DLD1 (cell line): ENCODE measurements at regions not wholly inside any gene's neighbourhood (a gene's known extent, or its start where the extent isn't known, plus 50 kb on each side); places are given as distances from the start of the nearest gene placed in this dataset.

Source experiments
- in situ Hi-C: cut with HindIII; loops from 2 replicates; pipeline ENCODE4 v1.10.0; 2017; ENCODE audit warnings: low sequenced_read_pairs

DNA sequence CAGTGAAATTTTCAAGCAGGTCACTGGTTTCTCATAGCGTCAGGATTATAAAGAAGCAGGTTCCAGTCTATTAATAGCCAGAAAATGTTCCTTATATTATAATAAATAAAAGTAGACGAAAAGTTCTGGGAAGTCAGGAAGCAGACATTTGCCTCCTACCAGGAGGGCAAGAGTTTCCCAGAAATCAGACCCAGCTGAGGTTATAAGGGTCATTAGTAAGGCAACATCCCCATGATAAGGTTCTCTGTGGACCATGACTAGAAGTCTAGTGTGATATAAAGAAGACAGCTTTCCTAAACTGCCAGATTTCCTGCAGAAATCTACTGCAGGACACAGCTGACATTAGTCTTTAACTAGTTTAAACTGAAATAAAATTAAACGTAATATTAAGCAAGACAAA is 210.1 kb upstream of the STK17B start:
- in situ Hi-C loops: no loop called here

DNA sequence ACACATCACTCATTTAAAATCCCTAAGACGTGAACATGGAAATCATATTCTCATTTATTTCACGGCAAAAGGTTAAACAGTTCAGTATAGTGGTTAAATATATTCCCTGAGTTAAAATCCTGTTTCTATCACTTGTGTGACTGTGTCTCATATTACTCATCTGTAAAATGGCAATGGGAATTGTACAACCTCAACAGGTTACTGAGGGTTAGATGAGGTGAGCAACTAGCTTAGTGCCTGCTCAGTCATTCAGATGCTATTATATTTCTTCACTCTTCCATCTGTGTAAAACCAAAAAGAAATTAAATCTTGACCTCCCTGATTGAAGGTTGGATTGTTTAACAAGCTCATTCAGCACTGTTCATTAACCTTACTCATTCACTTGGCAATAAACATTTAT is 212.4 kb upstream of the STK17B start:
- in situ Hi-C loops: no loop called here

DNA sequence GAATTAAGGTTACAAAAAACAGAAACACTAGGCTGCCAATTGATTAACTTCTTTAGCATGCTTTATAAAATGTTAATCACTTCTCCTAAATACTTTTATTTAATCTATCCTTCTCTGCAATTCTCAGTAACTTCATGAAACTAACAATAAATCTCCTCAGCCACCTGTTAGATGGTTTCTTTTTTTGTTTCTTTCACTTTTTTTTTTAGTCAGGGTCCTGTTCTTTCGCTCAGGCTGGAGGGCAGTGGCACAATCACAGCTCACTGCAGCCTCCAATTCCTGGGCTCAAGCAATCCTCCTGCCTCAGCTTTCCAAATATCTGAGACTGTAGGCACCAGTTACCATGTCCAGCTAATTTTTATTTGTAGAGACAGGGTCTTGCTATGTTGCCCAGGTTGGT is 213.4 kb upstream of the STK17B start:
- in situ Hi-C loops: no loop called here

DNA sequence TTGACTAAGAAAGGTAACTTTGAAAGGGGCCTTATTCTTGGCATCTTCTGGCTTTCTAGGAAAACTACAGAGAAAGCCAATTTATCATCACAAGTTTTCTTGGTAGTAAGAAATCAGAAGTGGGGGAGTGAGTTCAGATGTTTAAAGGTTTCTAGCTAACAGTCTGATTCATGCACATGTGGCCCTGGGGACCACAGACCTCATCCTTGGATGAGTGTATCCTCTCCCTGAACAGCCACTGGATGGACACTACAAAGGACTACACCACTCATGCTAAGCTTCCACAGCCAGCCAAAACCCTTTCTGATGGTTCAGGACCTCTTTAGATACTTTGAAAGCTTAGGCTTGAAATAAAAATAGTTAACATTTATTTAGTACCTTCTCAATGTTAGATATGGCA is 218.3 kb upstream of the STK17B start:
- in situ Hi-C loops: no loop called here

DNA sequence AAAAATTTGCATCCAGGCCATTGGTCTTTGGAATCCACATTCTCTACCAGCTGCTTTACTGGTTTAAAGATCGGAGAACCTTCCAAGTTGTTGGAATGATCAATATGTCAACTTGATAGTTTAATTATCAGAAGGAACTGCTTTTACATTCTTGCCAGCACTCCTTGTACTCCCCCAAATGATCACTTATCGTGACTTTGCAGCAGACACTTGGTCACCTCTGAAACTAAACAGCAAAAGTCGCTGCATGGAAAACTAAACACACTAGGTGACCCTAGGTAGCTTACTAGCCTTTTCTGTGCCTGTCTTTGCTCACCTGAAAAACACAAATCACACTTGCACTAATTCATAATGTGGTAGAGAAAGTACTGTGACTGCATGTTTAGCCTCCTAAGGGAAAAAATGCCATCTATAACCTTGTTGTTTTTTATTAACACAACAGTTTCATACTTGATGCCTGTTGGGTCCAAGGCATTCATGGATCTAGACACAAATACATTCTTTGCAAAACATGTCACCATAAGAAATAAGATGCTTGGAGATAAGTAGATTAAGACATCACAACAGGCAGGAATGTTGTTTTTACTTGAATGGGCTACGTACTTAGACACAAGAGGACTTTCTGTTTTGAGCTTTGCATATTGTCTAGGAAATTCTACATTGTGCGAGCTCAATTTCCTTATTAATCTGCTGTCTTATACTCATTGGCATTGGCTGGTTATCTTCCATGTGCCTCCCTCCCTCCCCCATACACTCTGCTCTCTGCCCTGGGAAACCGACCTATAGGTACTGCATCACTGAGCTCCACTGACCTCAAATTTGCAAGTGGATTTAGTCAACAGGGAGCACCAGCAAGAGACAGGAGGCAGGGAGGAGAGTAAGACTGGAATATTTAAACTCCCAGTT is 219.1 kb upstream of the STK17B start:
- in situ Hi-C loops: no loop called here

DNA sequence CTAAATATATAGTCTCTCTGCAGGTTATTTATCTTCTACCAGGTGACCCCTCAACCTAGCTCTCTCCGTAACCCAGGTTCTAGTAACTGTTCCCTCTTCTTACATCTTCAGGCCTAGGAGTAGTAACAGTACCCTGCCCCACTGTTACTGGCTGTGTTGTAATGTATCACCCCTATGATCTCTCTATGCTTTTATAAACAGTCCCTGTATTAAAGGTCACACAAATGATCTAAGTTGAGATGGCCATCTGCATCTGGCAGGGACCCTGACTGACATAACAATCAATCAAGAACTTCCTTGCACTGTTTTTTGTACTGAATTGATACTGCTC is 219.7 kb upstream of the STK17B start:
- in situ Hi-C loops: no loop called here

DNA sequence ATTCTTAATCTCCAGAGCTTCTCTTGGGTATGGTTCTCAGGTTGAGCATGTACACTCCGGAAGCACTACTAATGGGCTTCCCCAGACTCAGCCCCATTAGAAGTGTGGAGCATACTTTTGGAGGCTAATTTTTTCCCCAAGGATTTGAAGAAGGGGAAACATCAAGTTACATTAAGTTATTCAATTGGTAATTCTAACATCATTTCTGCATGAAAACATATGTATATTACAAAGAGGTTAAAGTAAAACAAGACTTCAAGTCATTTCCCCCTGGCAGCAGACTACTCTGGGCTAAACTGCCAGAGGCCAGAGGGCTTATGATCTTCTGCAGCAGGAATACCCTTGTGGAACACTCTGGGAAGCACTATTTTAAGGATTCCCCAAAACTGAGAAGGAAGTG is 227.7 kb upstream of the STK17B start:
- in situ Hi-C loops: no loop called here

DNA sequence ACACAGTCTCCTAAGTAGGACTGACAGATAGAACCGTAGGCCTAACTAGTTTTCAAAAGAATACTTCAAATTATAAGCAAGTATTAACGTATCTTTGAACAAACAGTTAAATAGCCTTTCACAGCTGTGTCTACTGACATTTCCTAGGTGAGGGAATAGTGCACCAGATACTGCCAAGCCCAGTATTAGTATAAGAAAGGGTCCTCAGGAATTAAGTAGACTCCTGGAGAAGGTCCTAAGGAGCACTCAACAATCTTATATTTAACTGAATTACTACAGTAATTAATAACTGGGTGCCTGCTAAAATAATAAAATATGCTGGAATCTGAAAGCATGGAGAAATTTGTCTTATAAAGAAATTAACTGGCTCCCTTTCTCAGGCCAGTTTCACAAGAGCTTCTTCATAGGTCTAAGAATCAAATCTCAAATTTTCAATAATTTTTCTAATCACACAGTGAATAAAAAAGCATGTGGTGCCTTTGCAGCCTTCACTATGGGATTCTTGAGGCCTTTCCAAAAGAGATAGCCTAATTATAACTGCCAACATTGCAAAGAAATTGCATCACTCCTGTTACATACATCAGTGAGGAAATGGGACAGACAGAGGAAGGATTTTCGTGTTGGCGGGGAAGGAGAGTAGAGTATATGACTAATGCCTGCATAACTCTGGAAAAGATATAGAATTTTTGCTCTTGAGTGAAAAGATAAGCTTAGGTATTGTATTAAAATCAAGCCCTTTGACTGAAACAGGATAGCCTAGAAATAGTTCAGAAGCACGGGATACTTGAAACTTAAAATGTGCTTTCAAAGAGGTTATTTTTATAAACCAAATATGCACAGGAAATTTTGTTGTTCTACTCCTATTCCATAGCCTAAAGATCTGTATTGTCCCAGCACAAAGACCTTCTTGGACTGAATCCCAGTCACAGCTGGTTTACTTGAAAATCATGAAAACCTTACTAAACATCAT is 228.6 kb upstream of the STK17B start:
- in situ Hi-C loops: no loop called here

DNA sequence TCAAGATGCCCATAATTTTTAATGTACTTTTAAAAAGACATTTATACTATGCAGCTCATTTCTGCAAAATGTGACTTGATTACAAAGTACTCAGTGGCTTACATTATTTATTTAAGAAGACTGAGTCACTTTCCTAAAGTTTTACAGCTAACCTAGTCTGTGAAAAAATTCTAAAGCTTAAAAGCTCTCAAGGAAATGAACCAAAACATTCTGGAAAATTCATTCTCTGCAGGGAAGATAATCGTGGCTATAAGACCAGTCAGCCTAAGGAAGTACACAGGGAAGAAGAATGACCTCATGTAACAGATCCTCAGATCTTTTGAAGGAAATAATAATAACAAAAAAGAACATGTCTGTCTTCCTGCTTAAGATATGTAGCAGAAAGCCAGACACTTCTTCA is 232.1 kb upstream of the STK17B start:
- in situ Hi-C loops: no loop called here

DNA sequence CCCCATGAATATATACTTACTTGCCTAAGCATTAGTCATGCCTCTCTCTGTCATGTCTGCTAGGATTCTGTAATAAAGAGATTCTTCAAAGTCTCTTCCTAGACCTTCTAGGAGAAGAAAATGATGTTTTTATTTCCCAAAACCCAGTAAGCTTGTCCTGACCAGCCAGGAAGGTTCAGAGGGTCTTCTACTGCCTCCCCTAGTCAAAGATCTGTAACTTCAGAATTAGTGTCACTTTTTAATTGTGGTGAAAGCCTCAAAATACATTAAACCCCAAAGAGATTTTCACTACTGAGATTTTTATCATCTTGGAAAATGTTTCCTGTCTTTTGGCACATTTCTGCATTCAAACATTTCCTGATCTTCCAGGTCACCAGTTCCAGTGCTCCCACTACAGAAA is 232.9 kb upstream of the STK17B start:
- in situ Hi-C loops: no loop called here

DNA sequence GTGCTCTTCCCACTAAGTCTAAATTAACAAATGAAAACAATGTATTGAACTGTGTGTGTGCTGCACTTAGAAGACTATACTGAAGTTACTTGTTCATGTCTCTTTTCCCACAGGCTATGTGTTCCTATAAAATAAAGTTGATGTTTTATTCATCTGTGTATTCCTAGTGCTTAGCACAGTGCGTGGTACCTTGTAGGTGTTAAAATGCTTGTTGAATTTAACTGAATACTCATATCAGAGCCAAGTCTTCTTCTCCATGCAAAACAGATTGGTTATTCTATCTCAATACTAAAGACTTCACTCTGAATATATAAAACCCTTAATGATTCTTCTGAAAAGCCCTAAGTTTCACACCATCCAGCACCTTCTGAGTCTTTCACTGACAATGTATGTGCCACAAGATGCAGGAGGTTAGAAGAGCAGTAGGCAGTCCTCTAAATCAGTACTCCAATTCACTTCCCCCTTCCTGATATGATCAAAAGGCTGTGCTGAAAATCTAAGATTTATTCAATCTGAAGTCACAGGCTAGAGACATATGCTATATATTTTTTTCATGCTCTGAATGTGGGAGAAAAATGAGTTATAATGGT is 231.7 kb upstream of the CCDC150 start:
- in situ Hi-C loops: no loop called here

DNA sequence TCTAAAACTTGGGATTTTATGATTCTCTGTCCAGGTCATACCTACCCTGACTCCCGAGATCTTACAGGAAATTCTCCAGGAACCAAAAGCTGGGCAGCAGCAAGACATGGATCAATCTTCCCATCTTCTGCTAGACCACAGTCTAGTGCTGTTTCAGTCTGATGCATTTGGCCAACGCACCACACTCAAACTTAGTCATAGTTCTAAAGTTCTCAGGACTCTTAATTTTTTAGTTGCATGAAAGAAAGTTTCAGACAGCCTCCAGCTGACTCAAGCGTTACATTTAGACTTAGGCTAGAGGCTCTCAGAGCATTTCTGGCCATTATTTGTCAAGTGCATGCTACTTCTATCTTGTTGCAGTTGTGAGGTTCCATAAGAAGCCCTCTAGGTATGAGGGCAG is 230.1 kb upstream of the CCDC150 start:
- in situ Hi-C loops: no loop called here

DNA sequence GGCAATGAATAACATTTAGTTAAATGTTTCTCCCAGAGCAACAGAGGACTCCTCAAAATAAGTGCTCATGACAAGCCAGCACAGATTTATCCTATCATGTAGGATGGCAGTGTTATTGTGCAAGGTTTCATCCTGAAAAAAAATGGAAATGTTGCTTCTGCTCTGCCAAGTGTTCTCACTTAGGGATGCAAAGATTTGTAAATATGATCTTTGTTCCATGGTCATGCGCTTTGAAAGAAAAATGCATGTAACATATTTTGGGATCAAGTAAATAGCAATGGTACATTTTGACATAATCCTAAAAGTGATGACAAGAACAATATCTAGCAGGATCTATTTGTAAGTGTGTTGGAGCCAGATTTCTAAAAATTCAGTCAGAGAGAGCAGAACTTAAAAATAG is 229.5 kb upstream of the CCDC150 start:
- in situ Hi-C loops: no loop called here

DNA sequence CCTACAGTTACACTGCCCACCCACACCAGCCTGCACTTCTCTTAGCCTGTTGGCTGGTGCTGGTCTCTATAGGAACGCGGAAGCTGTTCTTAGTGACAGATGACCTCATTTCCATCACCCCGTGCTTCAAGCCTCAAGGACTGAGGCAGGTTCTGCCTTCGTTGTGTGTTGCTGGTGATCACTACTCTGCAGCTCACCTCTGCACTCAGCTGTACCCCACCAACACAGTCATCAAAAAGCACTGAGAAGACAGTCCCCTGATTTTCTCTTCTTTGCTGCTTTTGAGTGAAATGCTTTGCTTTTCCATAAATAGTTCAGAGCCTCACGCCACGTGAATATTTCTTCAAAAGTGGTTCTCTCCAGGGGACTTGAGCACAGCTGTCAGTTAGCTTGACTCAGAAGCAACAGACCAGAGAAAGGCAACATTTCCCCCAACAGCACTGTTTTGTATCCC is 225.7 kb upstream of the CCDC150 start:
- in situ Hi-C loops: no loop called here

DNA sequence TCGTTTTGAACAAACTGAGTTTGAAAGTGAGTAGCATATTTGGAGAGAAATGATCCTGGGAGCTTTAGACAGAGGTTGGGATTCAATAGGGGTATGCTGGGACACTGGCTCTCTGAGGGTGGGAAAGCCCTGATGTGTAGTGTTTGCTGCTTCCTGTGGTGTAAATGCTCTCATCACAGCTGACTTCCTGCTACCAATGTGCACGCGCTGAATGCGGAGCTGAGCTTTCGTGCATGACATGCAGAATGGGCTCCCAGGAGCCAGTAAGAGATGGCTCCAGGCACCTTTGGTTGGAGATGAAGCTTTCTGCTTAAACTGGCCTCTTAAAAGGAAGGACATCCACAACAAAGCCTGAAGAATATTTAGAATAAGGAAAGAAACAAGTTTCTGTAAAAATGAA is 224.1 kb upstream of the CCDC150 start:
- in situ Hi-C loops: no loop called here

DNA sequence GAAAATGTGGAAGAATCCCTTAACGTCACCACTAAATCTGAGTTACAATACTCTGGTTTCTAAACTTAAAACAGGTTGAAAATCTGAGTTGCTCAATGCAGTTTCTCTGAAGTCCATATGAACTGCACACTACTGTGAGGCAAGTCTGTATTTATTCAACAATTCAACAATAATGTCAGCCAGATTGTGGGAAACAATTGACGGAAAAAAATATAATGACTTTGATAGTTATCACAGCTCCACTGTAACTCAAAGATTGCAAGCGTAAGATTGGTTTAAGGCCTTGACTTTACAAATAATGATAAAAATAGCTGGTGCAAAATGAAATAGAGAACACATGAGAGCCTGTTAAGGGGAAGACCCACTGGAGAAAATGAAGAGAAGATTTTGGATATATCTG is 219.4 kb upstream of the CCDC150 start:
- in situ Hi-C loops: no loop called here

DNA sequence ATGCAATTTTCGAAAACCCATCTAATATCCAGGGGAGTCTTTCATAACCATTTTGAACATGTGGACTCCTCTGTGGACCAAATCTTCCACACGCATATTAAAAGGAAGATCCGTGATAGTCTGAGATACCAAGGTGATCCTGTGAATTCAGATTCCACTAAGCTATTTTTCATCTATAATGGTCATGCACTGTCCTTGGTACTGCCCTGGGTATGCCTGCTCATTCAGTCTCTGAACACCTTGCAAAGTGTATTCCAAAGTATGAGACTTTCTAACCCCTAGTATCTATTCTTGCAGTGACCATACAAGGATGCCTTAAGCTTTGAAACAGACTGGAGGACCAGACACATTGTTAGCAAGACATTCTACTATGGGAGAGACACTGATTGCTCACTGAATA is 217.6 kb upstream of the CCDC150 start:
- in situ Hi-C loops: no loop called here

DNA sequence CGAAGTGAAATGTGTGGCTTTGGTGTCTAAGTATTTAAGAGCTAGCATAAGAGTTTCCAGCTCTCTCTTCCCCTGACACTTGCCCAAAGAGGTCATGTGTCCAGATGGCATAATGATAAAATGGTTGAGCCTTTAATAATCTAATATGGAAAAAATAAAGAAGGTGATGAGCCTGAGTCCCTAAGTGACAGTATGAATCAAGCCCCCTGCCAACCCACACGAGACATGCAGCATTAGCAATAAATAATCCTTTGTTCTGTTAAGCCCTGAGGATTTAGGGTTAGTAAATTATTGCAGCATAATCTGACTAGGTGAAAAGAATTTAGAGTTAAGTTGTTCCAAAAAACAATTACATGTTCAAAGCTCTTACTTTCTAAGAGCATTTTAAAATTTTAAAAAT is 217.2 kb upstream of the CCDC150 start:
- in situ Hi-C loops: no loop called here

DNA sequence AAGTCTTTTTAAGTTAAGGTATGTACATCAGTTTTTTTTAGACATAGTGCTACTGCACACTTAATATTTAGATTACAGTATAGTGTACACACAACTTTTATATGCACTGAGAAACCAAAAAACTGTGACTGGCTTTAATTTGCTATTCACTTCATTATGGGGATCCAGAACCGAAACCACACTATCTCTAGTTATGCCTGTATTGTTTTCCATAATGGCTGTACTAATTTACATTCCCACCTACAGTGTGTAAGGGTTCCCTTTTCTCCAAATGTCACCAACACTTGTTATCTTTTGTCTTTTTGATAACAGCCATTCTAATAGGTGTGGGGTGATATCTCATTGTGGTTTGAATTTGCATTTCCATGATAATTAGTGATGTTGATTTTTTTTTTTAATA is 213.4 kb upstream of the CCDC150 start:
- in situ Hi-C loops: no loop called here

DNA sequence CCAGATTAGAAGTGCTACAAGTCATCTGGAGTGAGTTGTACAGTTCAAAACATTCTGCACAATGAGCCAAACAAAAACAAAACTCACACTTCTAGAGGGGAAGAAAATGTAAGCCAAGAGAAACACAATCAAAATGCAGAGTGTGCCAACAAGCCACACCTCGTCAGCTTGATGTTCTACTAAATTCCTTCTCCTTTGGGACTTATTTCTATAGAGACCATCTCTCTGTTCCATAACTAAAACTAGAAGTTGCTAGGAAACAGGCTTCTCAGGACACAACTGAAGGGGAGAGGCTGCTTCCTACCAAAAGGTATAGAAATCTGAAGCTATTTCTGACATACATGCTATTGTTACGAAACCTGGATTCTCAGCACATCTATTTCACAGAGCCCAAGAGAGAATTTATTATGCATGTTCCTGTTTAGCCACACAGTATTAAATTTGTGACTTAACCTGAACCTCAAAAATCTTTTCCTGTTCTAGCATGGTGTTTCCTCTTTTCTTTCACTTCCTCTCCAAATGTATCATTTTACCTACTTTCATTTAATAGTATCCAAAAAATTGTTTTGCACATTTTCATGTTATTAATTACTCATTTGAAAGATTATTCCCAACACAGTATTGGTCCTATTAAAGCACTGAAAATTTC is 211.4 kb upstream of the CCDC150 start:
- in situ Hi-C loops: no loop called here

DNA sequence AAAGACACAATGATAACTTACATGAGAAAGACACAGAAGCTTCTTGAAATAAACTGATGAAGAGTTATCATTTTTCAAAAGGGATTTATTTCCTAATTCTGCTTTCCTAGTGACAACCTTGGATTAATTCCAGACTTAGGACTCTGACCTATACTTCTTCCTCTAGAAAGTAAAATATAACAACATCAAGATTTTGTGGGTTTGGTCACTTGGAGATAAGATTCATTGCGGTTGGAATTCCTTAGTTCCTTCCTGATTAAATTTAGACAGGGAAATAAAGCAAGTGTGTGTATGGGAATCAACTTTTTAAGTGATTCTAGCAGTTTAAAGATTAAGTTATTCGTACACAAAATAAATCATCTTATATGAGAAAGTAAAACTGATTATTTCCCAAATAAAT is 208.4 kb upstream of the CCDC150 start:
- in situ Hi-C loops: loop anchor here (10.0 kb wide), 1 partner anchor 126 kb away; no protein-coding TSS in a partner anchor
